ENCODE measurements at regions not wholly inside any gene's neighbourhood (a gene's known extent, or its start where the extent isn't known, plus 50 kb on each side); places are given as distances from the start of the nearest gene placed in this dataset.
"Not testable (repeated sequence)": the region's sequence is repeated elsewhere in the genome, so short reads cannot be mapped to it uniquely, and the experiment has no call there.

DNA sequence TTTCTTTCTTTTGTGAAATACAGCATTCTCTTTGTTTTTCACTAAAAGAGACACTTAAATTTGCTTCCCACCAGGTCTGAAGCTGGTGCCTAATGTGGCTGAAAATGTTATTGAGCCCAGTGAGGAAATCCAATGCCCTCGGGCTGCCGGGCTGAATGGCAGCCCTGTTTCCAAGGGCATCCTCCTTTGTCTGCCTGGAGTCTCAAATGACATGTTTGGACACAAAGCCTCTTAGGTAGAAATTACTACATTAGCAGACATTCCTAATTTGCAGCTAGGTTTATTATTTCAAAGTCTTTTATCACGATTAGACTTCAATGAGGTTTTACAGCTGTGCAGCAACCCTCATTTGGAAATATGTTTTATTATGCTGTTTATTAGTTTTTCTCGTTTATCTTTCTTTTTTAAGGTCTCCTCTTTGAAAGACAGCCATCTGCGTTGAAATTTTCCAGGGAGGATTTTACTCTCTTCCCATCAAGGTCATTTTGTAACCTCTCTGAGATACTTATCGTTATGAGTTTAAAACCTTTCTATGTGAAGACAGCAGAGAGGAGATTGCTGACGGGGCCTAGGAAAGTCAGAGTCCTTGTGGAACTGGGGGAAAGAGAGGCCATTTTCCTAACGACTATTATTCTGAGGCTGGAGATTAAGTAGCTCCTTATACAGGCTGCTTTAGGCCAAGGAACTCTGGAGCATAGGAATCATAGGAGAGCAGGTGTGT is 59.0 kb upstream of the ZNF532 start:
- Mint-ChIP-seq H3K9me3 (no peaks in the 10 kb centered on the region), H3K4me3 (no peak overlapping the region), H3K36me3 (ENCODE audit: low read depth) (no peaks in the 10 kb centered on the region), H3K4me1 (ENCODE audit: low read depth) (no peaks in the 10 kb centered on the region), H3K27me3 (peaks cover 32% of the 10 kb centered on the region), H3K27ac (no peak overlapping the region)
- DNase-seq = no peak

GRCh38 chr18:58806826-58807714 is 57.6 kb upstream of the ZNF532 start:
- H3K27me3 Mint-ChIP-seq = peaks cover 36% of the 10 kb centered on the region
- no peak overlapping the region for H3K27ac Mint-ChIP-seq
- H3K9me3 Mint-ChIP-seq = no peaks in the 10 kb centered on the region
- DNase-seq = no peak
- no peaks in the 10 kb centered on the region for H3K36me3 Mint-ChIP-seq (ENCODE audit: low read depth)
- no peak overlapping the region for H3K4me3 Mint-ChIP-seq
- no peaks in the 10 kb centered on the region for H3K4me1 Mint-ChIP-seq (ENCODE audit: low read depth)

DNA sequence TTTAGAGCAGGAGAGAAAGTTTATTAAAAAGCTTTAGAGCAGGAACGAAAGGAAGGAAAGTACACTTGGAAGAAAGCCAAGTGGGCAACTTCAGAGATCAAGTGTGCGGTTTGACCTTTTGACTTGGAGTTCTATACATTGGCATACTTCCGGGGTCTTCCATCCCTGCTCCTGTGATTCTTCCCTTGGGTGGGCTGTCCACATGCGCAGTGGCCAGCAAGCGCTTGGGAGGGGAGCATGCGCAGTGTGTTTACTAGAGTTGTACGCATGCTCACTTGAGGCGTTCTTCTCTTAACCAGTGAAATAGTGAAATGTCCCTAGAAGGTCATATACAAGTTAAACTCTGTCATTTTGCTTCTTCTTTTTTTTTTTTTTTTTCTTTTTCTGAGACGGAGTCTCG is 56.9 kb upstream of the ZNF532 start:
- H3K36me3 Mint-ChIP-seq (ENCODE audit: low read depth) = no peaks in the 10 kb centered on the region
- no peaks in the 10 kb centered on the region for H3K4me1 Mint-ChIP-seq (ENCODE audit: low read depth)
- H3K27me3 Mint-ChIP-seq = peaks cover 40% of the 10 kb centered on the region
- no peak for DNase-seq
- no peak overlapping the region for H3K27ac Mint-ChIP-seq
- no peaks in the 10 kb centered on the region for H3K9me3 Mint-ChIP-seq
- no peak overlapping the region for H3K4me3 Mint-ChIP-seq

GRCh38 chr18:58808349-58808748 is 56.3 kb upstream of the ZNF532 start:
- H3K9me3 Mint-ChIP-seq = no peaks in the 10 kb centered on the region
- H3K27me3 Mint-ChIP-seq = peaks cover 42% of the 10 kb centered on the region
- no peak overlapping the region for H3K4me3 Mint-ChIP-seq
- no peak for DNase-seq
- no peaks in the 10 kb centered on the region for H3K36me3 Mint-ChIP-seq (ENCODE audit: low read depth)
- no peaks in the 10 kb centered on the region for H3K4me1 Mint-ChIP-seq (ENCODE audit: low read depth)
- H3K27ac Mint-ChIP-seq = no peak overlapping the region

DNA sequence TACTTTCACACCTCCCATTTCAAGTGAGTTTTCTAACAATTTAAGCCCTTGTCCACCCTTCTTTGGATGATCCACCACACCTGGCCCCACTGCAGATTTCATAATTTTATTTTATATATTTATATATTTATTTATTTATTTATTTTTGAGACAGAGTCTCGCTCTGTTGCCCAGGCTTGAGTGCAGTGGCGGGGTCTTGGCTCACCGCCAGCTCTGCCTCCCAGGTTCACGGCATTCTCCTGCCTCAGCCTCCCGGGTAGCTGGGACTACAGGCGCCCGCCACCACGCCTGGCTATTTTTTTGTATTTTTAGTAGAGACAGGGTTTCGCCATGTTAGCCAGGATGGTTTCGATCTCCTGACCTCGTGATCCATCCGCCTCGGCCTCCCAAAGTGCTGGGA is 52.8 kb upstream of the ZNF532 start:
- not testable (repeated sequence) for H3K27ac Mint-ChIP-seq; H3K4me1 Mint-ChIP-seq (ENCODE audit: low read depth); H3K9me3 Mint-ChIP-seq; H3K36me3 Mint-ChIP-seq (ENCODE audit: low read depth); DNase-seq; H3K4me3 Mint-ChIP-seq
- peaks cover 70% of the 10 kb centered on the region for H3K27me3 Mint-ChIP-seq

GRCh38 chr18:58813105-58813504 is 51.6 kb upstream of the ZNF532 start:
- Mint-ChIP-seq H3K27me3 (peaks cover 69% of the 10 kb centered on the region), H3K9me3 (no peaks in the 10 kb centered on the region), H3K4me1 (ENCODE audit: low read depth) (no peaks in the 10 kb centered on the region), H3K36me3 (ENCODE audit: low read depth) (no peaks in the 10 kb centered on the region), H3K4me3 (no peak overlapping the region), H3K27ac (no peak overlapping the region)
- DNase-seq = no peak

- H3K4me1 Mint-ChIP-seq (ENCODE audit: low read depth) = peaks cover under 1% of the 10 kb centered on the region
- no peak for DNase-seq
- H3K36me3 Mint-ChIP-seq (ENCODE audit: low read depth) = no peaks in the 10 kb centered on the region
- no peak overlapping the region for H3K27ac Mint-ChIP-seq
- H3K4me3 Mint-ChIP-seq = no peak overlapping the region
- peaks cover 75% of the 10 kb centered on the region for H3K27me3 Mint-ChIP-seq
- no peaks in the 10 kb centered on the region for H3K9me3 Mint-ChIP-seq
Measured at GRCh38 chr18:58813561-58814225, 51.0 kb upstream of the ZNF532 start.

GRCh38 chr18:58814317-58814716 is 50.4 kb upstream of the ZNF532 start:
- Mint-ChIP-seq H3K27me3 (peaks cover 79% of the 10 kb centered on the region), H3K4me3 (no peak overlapping the region), H3K9me3 (no peaks in the 10 kb centered on the region), H3K36me3 (ENCODE audit: low read depth) (no peaks in the 10 kb centered on the region), H3K27ac (no peak overlapping the region), H3K4me1 (ENCODE audit: low read depth) (peaks cover 7% of the 10 kb centered on the region)
- no peak for DNase-seq
